H1 (cell line): ENCODE measurements at regions not wholly inside any gene's neighbourhood (a gene's known extent, or its start where the extent isn't known, plus 50 kb on each side); places are given as distances from the start of the nearest gene placed in this dataset.

Experiments
- BACH1 ChIP-seq: IDR thresholded peaks from 2 replicates; pipeline ENCODE4 v1.6.1; 2012; ENCODE audit warnings: low read length, improper control_type of control experiment
- CTCF ChIP-seq, 3 experiments: IDR thresholded peaks; 1 replicate in 2 of 3; 2 replicates in 1 of 3; pipeline versions ENCODE4 v1.5.1 to v1.6.1; 2011; ENCODE audit warnings: low read length in 3 of 3, mild to moderate bottlenecking in 3 of 3, inconsistent platforms in 2 of 3, low read depth in 1 of 3, moderate library complexity in 1 of 3; ENCODE audit not compliant: insufficient read depth in 1 of 3; ENCODE audit errors: control extremely low read depth in 1 of 3
- EGR1 ChIP-seq: IDR thresholded peaks from 2 replicates; pipeline ENCODE4 v1.6.1; 2011; ENCODE audit warnings: low read depth, low read length, borderline replicate concordance
- EZH2 ChIP-seq: fragments of 200-600 bp; sonication (generic); IDR thresholded peaks from 2 replicates; pipeline ENCODE4 v1.7.1; 2012; ENCODE audit warnings: low read depth, mild to moderate bottlenecking, moderate library complexity, low read length, inconsistent platforms; ENCODE audit not compliant: severe bottlenecking
- POLR2A ChIP-seq, 2 experiments: IDR thresholded peaks; 1 replicate in 1 of 2; 2 replicates in 1 of 2; pipeline ENCODE4 v1.6.1; 2011; ENCODE audit warnings: low read depth in 2 of 2, low read length in 2 of 2, mild to moderate bottlenecking in 2 of 2; ENCODE audit errors: control extremely low read depth in 1 of 2
- SP1 ChIP-seq: IDR thresholded peaks from 2 replicates; pipeline ENCODE4 v1.6.1; 2011; ENCODE audit warnings: low read depth, low read length

DNA sequence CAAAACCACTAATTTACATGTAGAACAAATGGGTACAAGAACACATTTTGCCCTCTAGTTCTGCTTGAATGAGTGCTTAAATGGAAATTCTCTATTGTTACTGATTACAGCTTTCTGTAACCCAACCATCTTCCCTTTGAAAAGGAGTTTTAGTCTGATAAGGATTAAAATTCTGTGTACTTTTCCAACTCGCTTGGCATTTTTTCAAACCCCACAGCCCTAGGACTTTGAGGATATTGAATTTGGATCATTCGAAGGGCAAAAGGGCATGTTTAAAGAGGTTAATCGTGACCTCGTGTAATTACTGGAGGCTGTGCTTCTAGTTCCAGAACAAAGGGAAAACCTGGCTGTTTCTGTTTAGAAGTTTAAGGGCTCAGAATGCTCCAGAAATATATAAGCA lies 432.3 kb downstream of the PID1 start:
- TF ChIP-seq CTCF (IDR thresholded peaks at IDR 0.05; ENCODE audit: control extremely low read depth in 1 of 3, insufficient read depth in 1 of 3, low read depth in 1 of 3, low read length in 3 of 3), result no peak
- TF ChIP-seq SP1, result no peak
- TF ChIP-seq EZH2, result no peak
- TF ChIP-seq POLR2A (IDR thresholded peaks at IDR 0.05; ENCODE audit: control extremely low read depth in 1 of 2, low read depth in 2 of 2, low read length in 2 of 2), result no peak
- TF ChIP-seq EGR1, result no peak
- TF ChIP-seq BACH1, result no peak
